ENCODE measurements at regions not wholly inside any gene's neighbourhood (a gene's known extent, or its start where the extent isn't known, plus 50 kb on each side); places are given as distances from the start of the nearest gene placed in this dataset.

DNA sequence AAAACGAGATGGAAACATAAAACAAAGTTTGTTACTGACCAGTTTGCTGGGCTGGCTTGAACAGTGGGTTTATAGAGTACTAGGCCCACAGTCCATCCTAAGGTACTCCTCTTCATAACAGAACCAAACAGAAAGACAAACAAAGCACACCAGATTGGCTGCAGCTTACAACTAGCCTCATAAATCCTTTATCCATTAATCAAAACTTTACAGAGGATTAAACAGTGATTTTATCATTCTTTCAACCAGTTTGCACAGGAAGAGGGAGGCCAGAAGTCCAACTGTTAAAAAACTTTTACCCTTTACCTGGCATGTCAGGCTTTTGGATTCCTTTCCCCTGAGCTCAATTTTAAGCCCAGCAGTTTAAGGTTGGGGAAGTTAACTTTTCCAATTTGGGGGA, 1467.6 kb downstream of the MAT2B start:
- TF ChIP-seq, protein P1, sequence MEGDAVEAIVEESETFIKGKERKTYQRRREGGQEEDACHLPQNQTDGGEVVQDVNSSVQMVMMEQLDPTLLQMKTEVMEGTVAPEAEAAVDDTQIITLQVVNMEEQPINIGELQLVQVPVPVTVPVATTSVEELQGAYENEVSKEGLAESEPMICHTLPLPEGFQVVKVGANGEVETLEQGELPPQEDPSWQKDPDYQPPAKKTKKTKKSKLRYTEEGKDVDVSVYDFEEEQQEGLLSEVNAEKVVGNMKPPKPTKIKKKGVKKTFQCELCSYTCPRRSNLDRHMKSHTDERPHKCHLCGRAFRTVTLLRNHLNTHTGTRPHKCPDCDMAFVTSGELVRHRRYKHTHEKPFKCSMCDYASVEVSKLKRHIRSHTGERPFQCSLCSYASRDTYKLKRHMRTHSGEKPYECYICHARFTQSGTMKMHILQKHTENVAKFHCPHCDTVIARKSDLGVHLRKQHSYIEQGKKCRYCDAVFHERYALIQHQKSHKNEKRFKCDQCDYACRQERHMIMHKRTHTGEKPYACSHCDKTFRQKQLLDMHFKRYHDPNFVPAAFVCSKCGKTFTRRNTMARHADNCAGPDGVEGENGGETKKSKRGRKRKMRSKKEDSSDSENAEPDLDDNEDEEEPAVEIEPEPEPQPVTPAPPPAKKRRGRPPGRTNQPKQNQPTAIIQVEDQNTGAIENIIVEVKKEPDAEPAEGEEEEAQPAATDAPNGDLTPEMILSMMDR (IDR thresholded peaks at IDR 0.05 in 2 of 3, conservative IDR thresholded peaks at IDR 0.05 in 1 of 3; ENCODE audit: control insufficient read depth in 2 of 3, extremely low read depth in 1 of 3, insufficient read depth in 1 of 3, low read depth in 3 of 3, low read length in 3 of 3), result no peak
- no peak for TF ChIP-seq BHLHE40 (IDR thresholded peaks at IDR 0.05; ENCODE audit: borderline replicate concordance in 1 of 2, low read depth in 2 of 2, low read length in 1 of 2)
- TF ChIP-seq LARP7 (IDR thresholded peaks at IDR 0.05), result no peak

Measured in GM12878 (cell line).